Keratinocyte (primary cell): ENCODE measurements at regions not wholly inside any gene's neighbourhood (a gene's known extent, or its start where the extent isn't known, plus 50 kb on each side); places are given as distances from the start of the nearest gene placed in this dataset.

Experiments used
- CTCF ChIP-seq, 3 experiments: IDR thresholded peaks in 1 of 3; conservative IDR thresholded peaks in 1 of 3; optimal IDR thresholded peaks in 1 of 3; 2 replicates in 2 of 3; 3 replicates in 1 of 3; pipeline versions ENCODE3 to v1.5.1; 2011; ENCODE audit warnings: low read length in 3 of 3, mild to moderate bottlenecking in 3 of 3, moderate library complexity in 2 of 3, control low read depth in 1 of 3, inconsistent platforms in 1 of 3; ENCODE audit not compliant: insufficient read depth in 2 of 3; ENCODE audit errors: extremely low read depth in 1 of 3
- EZH2 ChIP-seq: IDR thresholded peaks from one replicate; pipeline ENCODE4 v1.6.1; 2012; ENCODE audit warnings: inconsistent platforms, mild to moderate bottlenecking, low read length, moderate library complexity

GRCh38 chr20:24808616-24809015 is 140.5 kb upstream of the CST7 start:
- TF ChIP-seq CTCF (optimal IDR thresholded peaks at IDR 0.05 in 1 of 3, IDR thresholded peaks at IDR 0.05 in 1 of 3, conservative IDR thresholded peaks at IDR 0.05 in 1 of 3; ENCODE audit: extremely low read depth in 1 of 3, insufficient read depth in 2 of 3, low read length in 3 of 3) = no peak
- no peak for TF ChIP-seq EZH2
